ENCODE measurements at regions not wholly inside any gene's neighbourhood (a gene's known extent, or its start where the extent isn't known, plus 50 kb on each side); places are given as distances from the start of the nearest gene placed in this dataset.

GRCh38 chr4:112001041-112001440 is 144.2 kb upstream of the FAM241A start:
- 93% methylated on average over 1 of the region's 1 CpG for WGBS
- H3K36me3 ChIP-seq (ENCODE audit: control insufficient read depth in 4 of 4, insufficient read depth in 3 of 4, low read depth in 1 of 4, low read length in 3 of 4), result no peaks in the 10 kb centered on the region
- no peak overlapping the region for H3K27ac ChIP-seq (ENCODE audit: low read depth in 1 of 2, low read length in 2 of 2)
- no peaks in the 10 kb centered on the region for H3K9me3 ChIP-seq (ENCODE audit: control insufficient read depth in 4 of 4, low read length in 3 of 4)
- H3K9ac ChIP-seq (ENCODE audit: low read depth in 1 of 2, low read length in 2 of 2), result no peak overlapping the region
- no peaks in the 10 kb centered on the region for H3K4me1 ChIP-seq (ENCODE audit: control insufficient read depth in 4 of 4, insufficient read depth in 4 of 4, low read length in 3 of 4)
- TF ChIP-seq HNF4G (IDR thresholded peaks at IDR 0.05) (no peak), EGR1 (IDR thresholded peaks at IDR 0.05; ENCODE audit: low read depth in 2 of 2) (no peak)
- DNase-seq (ENCODE audit: low spot score), result no peak
- H3K4me3 ChIP-seq (ENCODE audit: low read depth in 1 of 3, low read length in 3 of 3), result no peak overlapping the region
- no peaks in the 10 kb centered on the region for H3K27me3 ChIP-seq (ENCODE audit: control insufficient read depth in 4 of 4, insufficient read depth in 4 of 4, low read length in 3 of 4)

DNA sequence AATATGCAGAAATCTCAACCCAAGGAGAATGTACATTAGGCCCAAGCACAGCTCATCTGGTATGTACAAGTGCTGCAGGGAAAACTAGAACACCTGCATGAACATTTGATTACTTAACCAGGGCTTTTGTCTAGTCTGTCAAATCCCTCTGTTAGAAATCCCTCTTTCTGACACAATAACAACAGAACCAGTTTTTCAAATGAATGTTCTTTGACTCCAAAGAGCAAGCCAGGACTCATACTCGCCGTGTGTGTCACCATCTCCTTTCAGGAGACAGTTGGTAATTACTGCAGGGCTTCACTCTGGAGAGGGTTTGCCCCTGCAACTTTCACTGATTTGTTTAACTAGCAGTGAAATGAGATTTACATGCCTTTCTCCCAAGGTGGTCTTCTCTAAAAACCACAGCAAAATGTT is 143.0 kb upstream of the FAM241A start:
- no peak overlapping the region for H3K4me3 ChIP-seq (ENCODE audit: low read depth in 1 of 3, low read length in 3 of 3)
- no peaks in the 10 kb centered on the region for H3K4me1 ChIP-seq (ENCODE audit: control insufficient read depth in 4 of 4, insufficient read depth in 4 of 4, low read length in 3 of 4)
- H3K36me3 ChIP-seq (ENCODE audit: control insufficient read depth in 4 of 4, insufficient read depth in 3 of 4, low read depth in 1 of 4, low read length in 3 of 4), result no peaks in the 10 kb centered on the region
- no peak overlapping the region for H3K27ac ChIP-seq (ENCODE audit: low read depth in 1 of 2, low read length in 2 of 2)
- DNase-seq (ENCODE audit: low spot score), result no peak
- WGBS, result 64% methylated on average over 2 of the region's 2 CpGs
- H3K27me3 ChIP-seq (ENCODE audit: control insufficient read depth in 4 of 4, insufficient read depth in 4 of 4, low read length in 3 of 4), result no peaks in the 10 kb centered on the region
- no peaks in the 10 kb centered on the region for H3K9me3 ChIP-seq (ENCODE audit: control insufficient read depth in 4 of 4, low read length in 3 of 4)
- TF ChIP-seq YY1 (IDR thresholded peaks at IDR 0.05) (no peak), EGR1 (IDR thresholded peaks at IDR 0.05; ENCODE audit: low read depth in 2 of 2) (no peak), RAD21 (IDR thresholded peaks at IDR 0.05) (no peak), HNF4G (IDR thresholded peaks at IDR 0.05) (no peak), ATF3 (IDR thresholded peaks at IDR 0.05) (no peak)
- no peak overlapping the region for H3K9ac ChIP-seq (ENCODE audit: low read depth in 1 of 2, low read length in 2 of 2)

DNA sequence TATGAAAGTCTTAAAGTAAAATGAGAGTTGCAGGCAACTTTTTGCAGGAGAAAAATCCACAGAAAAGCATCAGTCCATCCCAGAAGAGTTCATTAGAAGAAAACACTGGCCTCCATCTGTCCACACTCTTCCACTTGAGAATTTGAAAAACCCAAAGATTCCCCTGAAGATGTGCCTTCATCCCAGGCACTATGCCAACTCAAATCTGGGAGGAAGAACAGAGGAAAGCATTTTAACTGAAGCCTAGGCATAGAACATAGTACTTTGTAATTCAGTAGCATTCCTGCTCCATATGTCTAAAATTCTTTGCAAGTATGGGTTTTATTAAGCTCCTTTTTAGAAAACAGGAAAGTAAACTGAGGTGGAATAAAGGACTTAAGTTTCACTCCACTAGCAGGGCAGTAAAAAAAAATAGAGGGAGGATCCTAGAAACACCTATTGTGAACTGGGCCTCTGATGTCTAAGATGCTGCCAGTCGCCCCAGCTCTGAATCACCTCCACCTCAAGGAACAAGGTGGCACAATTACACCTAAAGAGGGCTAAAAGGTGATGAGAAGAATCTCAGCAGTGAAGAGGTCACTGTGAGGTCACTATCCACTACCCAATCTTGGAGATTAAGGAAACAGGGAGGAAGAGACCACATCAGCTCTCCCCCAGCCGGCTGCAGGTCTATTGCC is 141.9 kb upstream of the FAM241A start:
- WGBS, result 54% methylated on average over 2 of the region's 2 CpGs
- TF ChIP-seq, protein P1, sequence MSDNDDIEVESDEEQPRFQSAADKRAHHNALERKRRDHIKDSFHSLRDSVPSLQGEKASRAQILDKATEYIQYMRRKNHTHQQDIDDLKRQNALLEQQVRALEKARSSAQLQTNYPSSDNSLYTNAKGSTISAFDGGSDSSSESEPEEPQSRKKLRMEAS (IDR thresholded peaks at IDR 0.05), result no peak
- TF ChIP-seq HNF4A (conservative IDR thresholded peaks at IDR 0.05) (no peak), HNF4G (IDR thresholded peaks at IDR 0.05) (no peak), NR2F2 (IDR thresholded peaks at IDR 0.05) (no peak), TAF1 (conservative IDR thresholded peaks at IDR 0.05) (no peak), EGR1 (IDR thresholded peaks at IDR 0.05; ENCODE audit: low read depth in 2 of 2) (no peak), GABPA (IDR thresholded peaks at IDR 0.05 in 1 of 2, conservative IDR thresholded peaks at IDR 0.05 in 1 of 2) (no peak), RAD21 (IDR thresholded peaks at IDR 0.05) (no peak), RXRA (IDR thresholded peaks at IDR 0.05) (no peak), ZBTB33 (IDR thresholded peaks at IDR 0.05) (no peak), SP1 (IDR thresholded peaks at IDR 0.05) (no peak)
- TF ChIP-seq, protein P2, sequence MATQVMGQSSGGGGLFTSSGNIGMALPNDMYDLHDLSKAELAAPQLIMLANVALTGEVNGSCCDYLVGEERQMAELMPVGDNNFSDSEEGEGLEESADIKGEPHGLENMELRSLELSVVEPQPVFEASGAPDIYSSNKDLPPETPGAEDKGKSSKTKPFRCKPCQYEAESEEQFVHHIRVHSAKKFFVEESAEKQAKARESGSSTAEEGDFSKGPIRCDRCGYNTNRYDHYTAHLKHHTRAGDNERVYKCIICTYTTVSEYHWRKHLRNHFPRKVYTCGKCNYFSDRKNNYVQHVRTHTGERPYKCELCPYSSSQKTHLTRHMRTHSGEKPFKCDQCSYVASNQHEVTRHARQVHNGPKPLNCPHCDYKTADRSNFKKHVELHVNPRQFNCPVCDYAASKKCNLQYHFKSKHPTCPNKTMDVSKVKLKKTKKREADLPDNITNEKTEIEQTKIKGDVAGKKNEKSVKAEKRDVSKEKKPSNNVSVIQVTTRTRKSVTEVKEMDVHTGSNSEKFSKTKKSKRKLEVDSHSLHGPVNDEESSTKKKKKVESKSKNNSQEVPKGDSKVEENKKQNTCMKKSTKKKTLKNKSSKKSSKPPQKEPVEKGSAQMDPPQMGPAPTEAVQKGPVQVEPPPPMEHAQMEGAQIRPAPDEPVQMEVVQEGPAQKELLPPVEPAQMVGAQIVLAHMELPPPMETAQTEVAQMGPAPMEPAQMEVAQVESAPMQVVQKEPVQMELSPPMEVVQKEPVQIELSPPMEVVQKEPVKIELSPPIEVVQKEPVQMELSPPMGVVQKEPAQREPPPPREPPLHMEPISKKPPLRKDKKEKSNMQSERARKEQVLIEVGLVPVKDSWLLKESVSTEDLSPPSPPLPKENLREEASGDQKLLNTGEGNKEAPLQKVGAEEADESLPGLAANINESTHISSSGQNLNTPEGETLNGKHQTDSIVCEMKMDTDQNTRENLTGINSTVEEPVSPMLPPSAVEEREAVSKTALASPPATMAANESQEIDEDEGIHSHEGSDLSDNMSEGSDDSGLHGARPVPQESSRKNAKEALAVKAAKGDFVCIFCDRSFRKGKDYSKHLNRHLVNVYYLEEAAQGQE (IDR thresholded peaks at IDR 0.05), result no peak
- TF ChIP-seq, protein P3, sequence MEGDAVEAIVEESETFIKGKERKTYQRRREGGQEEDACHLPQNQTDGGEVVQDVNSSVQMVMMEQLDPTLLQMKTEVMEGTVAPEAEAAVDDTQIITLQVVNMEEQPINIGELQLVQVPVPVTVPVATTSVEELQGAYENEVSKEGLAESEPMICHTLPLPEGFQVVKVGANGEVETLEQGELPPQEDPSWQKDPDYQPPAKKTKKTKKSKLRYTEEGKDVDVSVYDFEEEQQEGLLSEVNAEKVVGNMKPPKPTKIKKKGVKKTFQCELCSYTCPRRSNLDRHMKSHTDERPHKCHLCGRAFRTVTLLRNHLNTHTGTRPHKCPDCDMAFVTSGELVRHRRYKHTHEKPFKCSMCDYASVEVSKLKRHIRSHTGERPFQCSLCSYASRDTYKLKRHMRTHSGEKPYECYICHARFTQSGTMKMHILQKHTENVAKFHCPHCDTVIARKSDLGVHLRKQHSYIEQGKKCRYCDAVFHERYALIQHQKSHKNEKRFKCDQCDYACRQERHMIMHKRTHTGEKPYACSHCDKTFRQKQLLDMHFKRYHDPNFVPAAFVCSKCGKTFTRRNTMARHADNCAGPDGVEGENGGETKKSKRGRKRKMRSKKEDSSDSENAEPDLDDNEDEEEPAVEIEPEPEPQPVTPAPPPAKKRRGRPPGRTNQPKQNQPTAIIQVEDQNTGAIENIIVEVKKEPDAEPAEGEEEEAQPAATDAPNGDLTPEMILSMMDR (IDR thresholded peaks at IDR 0.05; ENCODE audit: low read depth, low read length, missing input control), result no peak
- H3K36me3 ChIP-seq (ENCODE audit: control insufficient read depth in 4 of 4, insufficient read depth in 3 of 4, low read depth in 1 of 4, low read length in 3 of 4), result no peaks in the 10 kb centered on the region
- H3K9me3 ChIP-seq (ENCODE audit: control insufficient read depth in 4 of 4, low read length in 3 of 4), result no peaks in the 10 kb centered on the region
- DNase-seq (ENCODE audit: low spot score), result no peak
- H3K27me3 ChIP-seq (ENCODE audit: control insufficient read depth in 4 of 4, insufficient read depth in 4 of 4, low read length in 3 of 4), result no peaks in the 10 kb centered on the region
- H3K27ac ChIP-seq (ENCODE audit: low read depth in 1 of 2, low read length in 2 of 2), result no peak overlapping the region
- H3K4me3 ChIP-seq (ENCODE audit: low read depth in 1 of 3, low read length in 3 of 3), result no peak overlapping the region
- H3K9ac ChIP-seq (ENCODE audit: low read depth in 1 of 2, low read length in 2 of 2), result no peak overlapping the region
- H3K4me1 ChIP-seq (ENCODE audit: control insufficient read depth in 4 of 4, insufficient read depth in 4 of 4, low read length in 3 of 4), result no peaks in the 10 kb centered on the region

Measured in liver (tissue), 8 donors.